Upper lobe of left lung (tissue), 4 donors: ENCODE measurements at regions not wholly inside any gene's neighbourhood (a gene's known extent, or its start where the extent isn't known, plus 50 kb on each side); places are given as distances from the start of the nearest gene placed in this dataset.

Experiments
- EP300 ChIP-seq, 4 donors: sonication (generic); formaldehyde crosslinking; IDR thresholded peaks; one replicate each; pipeline ENCODE4 v1.5.1; 2017; ENCODE audit warnings: antibody characterized with exemption in 4 of 4, control low read depth in 2 of 4
- POLR2A ChIP-seq, 4 donors: fragments of 450-650 bp; IDR thresholded peaks; one replicate each; pipeline ENCODE4 v1.5.1; 2016 to 2017; ENCODE audit warnings: antibody characterized with exemption in 4 of 4, mild to moderate bottlenecking in 2 of 4
- POLR2AphosphoS5 ChIP-seq, 2 donors: sonication (generic); formaldehyde crosslinking; IDR thresholded peaks; one replicate each; pipeline ENCODE4 v1.5.1; 2017; ENCODE audit warnings: antibody characterized with exemption in 2 of 2
- TF ChIP-seq, protein P1 (sequence below), 6 experiments: fragments of 450-650 bp in 4 of 6; fragments of 200-600 bp in 2 of 6; sonication (generic) in 2 of 6; IDR thresholded peaks; one replicate each; pipeline ENCODE4 v1.5.1; 2016 to 2019; ENCODE audit warnings: antibody characterized with exemption in 6 of 6

DNA sequence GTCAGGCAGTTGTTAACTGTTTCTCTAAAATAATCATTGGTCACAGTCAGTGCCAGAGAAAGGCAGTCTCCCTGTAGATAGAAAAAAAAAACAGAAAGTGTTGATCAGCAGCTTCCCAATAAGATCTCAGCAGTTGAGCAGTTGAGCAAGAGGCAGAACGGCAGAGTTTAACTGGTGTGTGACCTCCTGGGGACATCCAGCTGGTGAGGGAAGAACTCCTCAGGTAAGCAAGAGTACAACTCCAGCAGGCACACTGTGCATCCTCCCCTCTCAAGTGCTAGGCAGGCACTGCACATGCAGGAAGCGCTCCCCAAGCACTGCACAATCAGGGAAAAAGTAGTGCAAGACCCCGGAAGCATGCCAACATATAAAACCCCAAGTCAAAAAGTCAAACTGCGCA, 1287.2 kb downstream of the NSUN3 start:
- TF ChIP-seq, protein P1, sequence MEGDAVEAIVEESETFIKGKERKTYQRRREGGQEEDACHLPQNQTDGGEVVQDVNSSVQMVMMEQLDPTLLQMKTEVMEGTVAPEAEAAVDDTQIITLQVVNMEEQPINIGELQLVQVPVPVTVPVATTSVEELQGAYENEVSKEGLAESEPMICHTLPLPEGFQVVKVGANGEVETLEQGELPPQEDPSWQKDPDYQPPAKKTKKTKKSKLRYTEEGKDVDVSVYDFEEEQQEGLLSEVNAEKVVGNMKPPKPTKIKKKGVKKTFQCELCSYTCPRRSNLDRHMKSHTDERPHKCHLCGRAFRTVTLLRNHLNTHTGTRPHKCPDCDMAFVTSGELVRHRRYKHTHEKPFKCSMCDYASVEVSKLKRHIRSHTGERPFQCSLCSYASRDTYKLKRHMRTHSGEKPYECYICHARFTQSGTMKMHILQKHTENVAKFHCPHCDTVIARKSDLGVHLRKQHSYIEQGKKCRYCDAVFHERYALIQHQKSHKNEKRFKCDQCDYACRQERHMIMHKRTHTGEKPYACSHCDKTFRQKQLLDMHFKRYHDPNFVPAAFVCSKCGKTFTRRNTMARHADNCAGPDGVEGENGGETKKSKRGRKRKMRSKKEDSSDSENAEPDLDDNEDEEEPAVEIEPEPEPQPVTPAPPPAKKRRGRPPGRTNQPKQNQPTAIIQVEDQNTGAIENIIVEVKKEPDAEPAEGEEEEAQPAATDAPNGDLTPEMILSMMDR (IDR thresholded peaks at IDR 0.05), result no peak
- TF ChIP-seq POLR2A (IDR thresholded peaks at IDR 0.05) (no peak), POLR2AphosphoS5 (IDR thresholded peaks at IDR 0.05) (no peak), EP300 (IDR thresholded peaks at IDR 0.05) (no peak)
